ENCODE measurements at regions not wholly inside any gene's neighbourhood (a gene's known extent, or its start where the extent isn't known, plus 50 kb on each side); places are given as distances from the start of the nearest gene placed in this dataset.
"Not testable (repeated sequence)": the region's sequence is repeated elsewhere in the genome, so short reads cannot be mapped to it uniquely, and the experiment has no call there.

- no peaks in the 10 kb centered on the region for H3K27me3 ChIP-seq (replicated peaks; ENCODE audit: control insufficient read depth, insufficient read depth, low read length)
- no peak overlapping the region for H3K27ac Mint-ChIP-seq (ENCODE audit: unreplicated experiment)
- H3K9me3 Mint-ChIP-seq (ENCODE audit: unreplicated experiment) = no peaks in the 10 kb centered on the region
- H3K27me3 Mint-ChIP-seq (ENCODE audit: insufficient read depth, unreplicated experiment) = no peaks in the 10 kb centered on the region
- intact Hi-C loops (cut with micrococcal nuclease; ENCODE audit: unreplicated experiment) = no loop called here
- POLR2A ChIA-PET = no interaction called here
- H3K9me3 ChIP-seq = no peaks in the 10 kb centered on the region
- no peak overlapping the region for H3K4me3 Mint-ChIP-seq (ENCODE audit: unreplicated experiment)
- TF ChIP-seq, protein P1, sequence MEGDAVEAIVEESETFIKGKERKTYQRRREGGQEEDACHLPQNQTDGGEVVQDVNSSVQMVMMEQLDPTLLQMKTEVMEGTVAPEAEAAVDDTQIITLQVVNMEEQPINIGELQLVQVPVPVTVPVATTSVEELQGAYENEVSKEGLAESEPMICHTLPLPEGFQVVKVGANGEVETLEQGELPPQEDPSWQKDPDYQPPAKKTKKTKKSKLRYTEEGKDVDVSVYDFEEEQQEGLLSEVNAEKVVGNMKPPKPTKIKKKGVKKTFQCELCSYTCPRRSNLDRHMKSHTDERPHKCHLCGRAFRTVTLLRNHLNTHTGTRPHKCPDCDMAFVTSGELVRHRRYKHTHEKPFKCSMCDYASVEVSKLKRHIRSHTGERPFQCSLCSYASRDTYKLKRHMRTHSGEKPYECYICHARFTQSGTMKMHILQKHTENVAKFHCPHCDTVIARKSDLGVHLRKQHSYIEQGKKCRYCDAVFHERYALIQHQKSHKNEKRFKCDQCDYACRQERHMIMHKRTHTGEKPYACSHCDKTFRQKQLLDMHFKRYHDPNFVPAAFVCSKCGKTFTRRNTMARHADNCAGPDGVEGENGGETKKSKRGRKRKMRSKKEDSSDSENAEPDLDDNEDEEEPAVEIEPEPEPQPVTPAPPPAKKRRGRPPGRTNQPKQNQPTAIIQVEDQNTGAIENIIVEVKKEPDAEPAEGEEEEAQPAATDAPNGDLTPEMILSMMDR (IDR thresholded peaks at IDR 0.05; ENCODE audit: insufficient read depth in 1 of 2, low read depth in 1 of 2, low read length in 1 of 2, severe bottlenecking in 1 of 2, unreplicated experiment in 1 of 2) = no peak
- no peaks in the 10 kb centered on the region for H3K4me1 ChIP-seq
- DNase-seq = no peak
- H3K36me3 Mint-ChIP-seq (ENCODE audit: insufficient read depth, unreplicated experiment) = no peaks in the 10 kb centered on the region
- CTCF ChIA-PET = no interaction called here
- H3K36me3 ChIP-seq (ENCODE audit: control insufficient read depth, insufficient read depth, low read length) = no peaks in the 10 kb centered on the region
- H3K4me3 ChIP-seq (ENCODE audit: low read depth, low read length) = no peak overlapping the region
- BruUV-seq (replicated peaks) = no TSS peak
- peaks cover 4% of the 10 kb centered on the region for H3K4me1 Mint-ChIP-seq (ENCODE audit: low read depth, unreplicated experiment)
Measured at GRCh38 chr1:81725823-81726222, 74.9 kb upstream of the ADGRL2 start.

DNA sequence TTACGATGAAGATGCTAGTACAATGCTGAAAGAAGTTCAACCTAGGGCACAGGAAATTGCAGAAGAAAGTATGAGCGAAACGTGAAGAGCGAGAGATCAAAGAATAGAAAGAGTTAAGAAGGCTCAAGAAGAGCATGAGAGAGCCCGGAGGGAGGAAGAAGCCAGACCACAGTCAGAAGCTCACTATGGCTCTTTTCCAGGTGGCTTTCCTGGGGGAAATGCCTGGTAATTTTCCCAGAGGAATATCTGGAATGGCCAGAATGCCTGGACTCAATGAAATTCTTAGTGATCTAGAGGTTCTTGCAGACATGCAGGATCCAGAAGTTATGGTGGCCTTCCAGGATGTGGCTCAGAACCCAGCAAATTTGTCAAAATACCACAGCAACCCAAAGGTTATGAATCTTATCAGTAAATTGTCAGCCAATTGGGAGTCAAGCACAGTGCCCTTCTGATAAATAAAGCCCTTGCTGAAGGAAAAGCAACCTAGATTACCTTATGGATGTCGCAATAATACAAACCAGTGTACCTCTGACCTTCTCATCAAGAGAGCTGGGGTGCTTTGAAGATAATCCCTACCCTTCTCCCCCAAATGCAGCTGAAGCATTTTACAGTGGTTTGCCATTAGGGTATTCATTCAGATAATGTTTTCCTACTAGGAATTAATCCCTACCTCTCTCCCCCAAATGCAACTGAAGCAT is 78.0 kb upstream of the ADGRL2 start:
- H3K27me3 Mint-ChIP-seq (ENCODE audit: insufficient read depth, unreplicated experiment); H3K9me3 Mint-ChIP-seq (ENCODE audit: unreplicated experiment); DNase-seq; H3K4me3 ChIP-seq (ENCODE audit: low read depth, low read length); H3K36me3 ChIP-seq (ENCODE audit: control insufficient read depth, insufficient read depth, low read length); H3K4me1 Mint-ChIP-seq (ENCODE audit: low read depth, unreplicated experiment); intact Hi-C loops (cut with micrococcal nuclease; ENCODE audit: unreplicated experiment); BruUV-seq (replicated peaks); H3K4me3 Mint-ChIP-seq (ENCODE audit: unreplicated experiment); H3K4me1 ChIP-seq; POLR2A ChIA-PET; H3K27ac Mint-ChIP-seq (ENCODE audit: unreplicated experiment); H3K27me3 ChIP-seq (replicated peaks; ENCODE audit: control insufficient read depth, insufficient read depth, low read length); CTCF ChIA-PET; H3K36me3 Mint-ChIP-seq (ENCODE audit: insufficient read depth, unreplicated experiment); H3K9me3 ChIP-seq: not testable (repeated sequence)

GRCh38 chr1:81720256-81720655 is 80.5 kb upstream of the ADGRL2 start:
- POLR2A ChIA-PET; H3K36me3 Mint-ChIP-seq (ENCODE audit: insufficient read depth, unreplicated experiment); H3K4me1 ChIP-seq; H3K27ac Mint-ChIP-seq (ENCODE audit: unreplicated experiment); intact Hi-C loops (cut with micrococcal nuclease; ENCODE audit: unreplicated experiment); H3K36me3 ChIP-seq (ENCODE audit: control insufficient read depth, insufficient read depth, low read length); CTCF ChIA-PET; H3K4me3 Mint-ChIP-seq (ENCODE audit: unreplicated experiment); H3K4me3 ChIP-seq (ENCODE audit: low read depth, low read length); DNase-seq; H3K9me3 ChIP-seq; H3K27me3 ChIP-seq (replicated peaks; ENCODE audit: control insufficient read depth, insufficient read depth, low read length); H3K4me1 Mint-ChIP-seq (ENCODE audit: low read depth, unreplicated experiment); H3K9me3 Mint-ChIP-seq (ENCODE audit: unreplicated experiment); H3K27me3 Mint-ChIP-seq (ENCODE audit: insufficient read depth, unreplicated experiment); BruUV-seq (replicated peaks): not testable (repeated sequence)

GRCh38 chr1:81717230-81717629 is 83.5 kb upstream of the ADGRL2 start:
- Mint-ChIP-seq H3K4me3 (ENCODE audit: unreplicated experiment) (no peak overlapping the region), H3K27me3 (ENCODE audit: insufficient read depth, unreplicated experiment) (no peaks in the 10 kb centered on the region), H3K36me3 (ENCODE audit: insufficient read depth, unreplicated experiment) (no peaks in the 10 kb centered on the region), H3K4me1 (ENCODE audit: low read depth, unreplicated experiment) (peaks cover under 1% of the 10 kb centered on the region), H3K9me3 (ENCODE audit: unreplicated experiment) (no peaks in the 10 kb centered on the region), H3K27ac (ENCODE audit: unreplicated experiment) (no peak overlapping the region)
- intact Hi-C loops (cut with micrococcal nuclease; ENCODE audit: unreplicated experiment) = no loop called here
- no TSS peak for BruUV-seq (replicated peaks)
- ChIA-PET POLR2A (no interaction called here), CTCF (no interaction called here)
- H3K27me3 ChIP-seq (replicated peaks; ENCODE audit: control insufficient read depth, insufficient read depth, low read length) = no peaks in the 10 kb centered on the region
- TF ChIP-seq, protein P1 (IDR thresholded peaks at IDR 0.05; ENCODE audit: insufficient read depth in 1 of 2, low read depth in 1 of 2, low read length in 1 of 2, severe bottlenecking in 1 of 2, unreplicated experiment in 1 of 2) = no peak
- H3K9me3 ChIP-seq = no peaks in the 10 kb centered on the region
- H3K4me1 ChIP-seq = no peaks in the 10 kb centered on the region
- no peak for DNase-seq
- H3K36me3 ChIP-seq (ENCODE audit: control insufficient read depth, insufficient read depth, low read length) = no peaks in the 10 kb centered on the region
- no peak overlapping the region for H3K4me3 ChIP-seq (ENCODE audit: low read depth, low read length)

Measured in Caco-2 (cell line).